GM18499 (cell line): ENCODE measurements at regions not wholly inside any gene's neighbourhood (a gene's known extent, or its start where the extent isn't known, plus 50 kb on each side); places are given as distances from the start of the nearest gene placed in this dataset.
"Not testable (repeated sequence)": the region's sequence is repeated elsewhere in the genome, so short reads cannot be mapped to it uniquely, and the experiment has no call there.

Experiments used
- ATAC-seq: cut with Tn5 transposase; IDR thresholded peaks from one replicate; pipeline ENCODE4 v1.9.1; 2021; ENCODE audit warnings: moderate number of reproducible peaks; ENCODE audit not compliant: insufficient read depth, unreplicated experiment

DNA sequence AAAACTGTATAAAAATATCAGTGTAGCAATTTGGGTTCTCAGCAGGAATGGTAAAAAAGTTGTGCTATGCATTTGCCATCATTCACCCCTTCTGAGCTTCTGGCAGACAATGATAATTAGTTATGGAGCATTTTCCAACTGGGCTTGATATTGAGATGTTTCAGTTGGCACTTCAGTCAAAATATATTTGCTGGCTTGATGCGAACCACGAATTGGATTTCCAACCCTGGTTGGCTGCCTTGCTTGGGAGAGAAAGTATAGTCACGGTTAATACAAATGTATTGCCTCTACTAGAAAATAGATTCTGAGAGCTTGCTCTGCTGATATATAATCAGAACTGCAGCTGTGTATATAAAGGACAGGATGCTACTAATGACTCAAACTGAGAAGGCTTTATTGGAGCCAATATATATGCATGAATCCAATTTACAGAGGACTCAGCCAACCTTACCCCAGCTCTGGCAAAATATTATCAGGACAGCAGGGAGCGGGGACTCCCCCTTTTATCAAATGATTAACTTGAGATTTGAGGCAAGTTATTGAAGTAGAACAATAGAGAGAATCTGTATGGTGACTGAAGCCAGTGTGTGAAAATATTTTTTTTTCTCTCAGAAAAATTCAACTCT is 219.8 kb upstream of the SMIM30 start:
- ATAC-seq: no peak

DNA sequence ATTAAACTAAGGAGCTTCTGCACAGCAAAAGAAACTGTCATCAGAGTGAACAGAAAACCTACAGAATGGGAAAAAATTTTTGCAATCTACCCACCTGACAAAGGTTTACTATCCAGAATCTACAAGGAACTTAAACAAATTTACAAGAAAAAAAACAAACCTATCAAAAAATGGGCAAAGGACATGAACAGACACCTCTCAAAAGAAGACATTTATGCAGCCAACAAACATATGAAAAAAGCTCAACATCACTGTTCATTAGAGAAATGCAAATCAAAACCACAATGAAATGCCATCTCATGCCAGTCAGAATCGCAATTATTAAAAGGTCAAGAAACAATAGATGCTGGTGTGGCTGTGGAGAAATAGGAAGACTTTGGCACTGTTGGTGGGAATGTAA is 218.5 kb upstream of the SMIM30 start:
- ATAC-seq: not testable (repeated sequence)

DNA sequence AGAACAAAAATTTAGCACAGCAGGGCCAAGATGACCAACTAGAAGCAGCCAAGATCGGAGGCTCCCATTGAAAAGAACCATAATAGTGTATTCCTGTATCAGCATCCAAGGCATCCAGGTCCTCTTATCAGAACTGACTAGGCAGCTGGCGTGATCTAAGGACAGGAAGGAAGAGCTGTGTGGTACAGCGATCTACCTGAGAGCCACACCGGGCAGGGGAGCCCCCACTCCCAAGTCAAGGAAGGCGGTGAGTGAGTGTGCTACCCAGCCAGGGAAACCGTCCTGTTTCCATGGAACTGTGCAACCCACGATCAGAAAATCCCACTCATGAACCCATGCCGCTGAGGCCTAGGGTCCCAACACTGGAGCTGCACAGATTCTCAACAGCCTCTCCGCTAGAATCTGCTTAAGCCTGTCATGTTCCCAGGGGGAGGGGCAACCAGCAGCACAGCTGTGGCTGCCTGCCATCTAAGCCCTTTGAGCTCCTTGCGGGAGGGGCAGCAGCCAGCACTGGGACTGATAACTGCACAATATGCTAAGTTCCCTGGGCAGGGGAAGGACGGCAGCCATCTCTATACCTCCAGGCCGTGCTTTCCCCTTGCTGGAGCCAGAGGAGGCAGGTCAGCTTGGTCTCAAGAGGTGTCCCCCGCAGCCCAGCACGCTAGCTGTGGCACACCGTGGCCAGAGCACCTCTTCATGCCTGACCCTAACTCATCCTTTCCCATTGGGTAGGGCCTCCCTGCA is 213.0 kb upstream of the SMIM30 start:
- ATAC-seq: no peak

DNA sequence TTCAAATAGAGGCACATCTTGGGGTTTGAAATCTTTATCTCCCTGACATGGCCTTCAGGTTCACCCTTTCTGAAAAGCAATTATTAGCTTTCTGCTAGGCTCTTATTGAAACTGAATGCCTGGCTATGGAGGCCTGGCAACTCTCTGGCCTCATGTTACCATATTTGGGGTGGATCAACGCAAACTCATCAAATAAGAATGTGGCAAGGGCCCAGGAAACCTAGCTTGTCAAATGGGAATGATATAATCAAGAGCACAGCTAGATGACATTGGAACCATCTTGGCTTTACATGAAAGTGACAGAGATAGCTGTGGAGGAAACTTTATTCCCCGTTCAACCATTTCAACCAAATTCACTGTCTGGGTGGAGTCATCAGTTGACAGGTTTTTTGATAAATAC is 202.8 kb upstream of the SMIM30 start:
- no peak for ATAC-seq

DNA sequence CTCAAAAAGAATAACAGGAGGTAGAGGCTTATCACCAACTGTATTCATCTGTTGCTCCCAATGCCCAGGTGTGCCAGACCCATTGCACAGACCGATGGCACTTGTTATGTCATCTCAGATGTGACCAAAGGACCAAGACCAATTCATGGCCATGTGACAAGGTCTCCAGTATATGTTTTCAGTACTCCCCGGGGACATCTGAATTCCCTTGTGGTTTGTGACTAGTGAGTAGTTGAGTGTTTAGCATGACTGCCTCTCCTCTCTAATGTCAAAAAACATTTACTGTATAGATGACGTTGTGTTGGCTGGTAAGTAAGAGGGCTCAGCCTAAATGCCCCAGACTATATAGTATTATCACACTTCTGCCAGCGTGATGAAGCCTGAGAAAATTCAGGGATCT is 202.1 kb upstream of the SMIM30 start:
- no peak for ATAC-seq

DNA sequence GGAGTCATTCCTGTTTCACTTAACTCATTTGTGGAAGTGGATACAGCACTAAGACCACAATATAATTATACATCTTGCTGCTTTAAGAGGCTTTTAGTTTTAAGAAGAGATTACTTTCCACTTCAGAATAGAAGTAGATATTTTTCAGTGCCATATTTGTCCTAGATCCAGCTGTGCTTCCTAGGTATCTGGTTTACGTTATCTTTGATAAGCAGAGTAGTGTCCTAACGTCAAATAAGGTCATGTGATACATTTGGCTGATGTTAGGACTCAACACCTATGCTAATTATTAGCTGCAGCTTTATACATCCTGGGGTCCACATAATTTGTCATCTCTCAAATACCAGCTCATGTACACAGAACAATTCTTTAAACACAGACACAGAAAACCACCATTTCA is 196.2 kb upstream of the SMIM30 start:
- no peak for ATAC-seq

DNA sequence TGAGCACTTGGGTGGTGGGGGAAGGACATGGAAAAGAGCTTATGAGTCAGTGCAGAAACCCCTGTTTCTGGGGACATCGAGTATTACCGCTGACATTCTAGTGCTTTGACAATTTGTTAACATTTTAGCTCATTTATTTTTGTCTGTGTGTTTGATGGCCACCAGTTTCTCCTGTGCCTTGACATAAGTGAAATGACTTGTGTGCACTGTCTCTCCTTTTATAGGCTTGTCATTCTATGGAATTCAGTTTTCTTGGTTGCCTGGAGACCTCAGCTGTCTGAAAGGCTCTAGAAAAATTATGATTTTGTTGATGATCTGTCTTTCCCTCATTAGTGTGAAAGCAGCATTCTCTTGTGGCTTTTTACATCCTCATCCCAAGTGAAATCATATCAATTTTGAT is 190.0 kb upstream of the SMIM30 start:
- no peak for ATAC-seq

DNA sequence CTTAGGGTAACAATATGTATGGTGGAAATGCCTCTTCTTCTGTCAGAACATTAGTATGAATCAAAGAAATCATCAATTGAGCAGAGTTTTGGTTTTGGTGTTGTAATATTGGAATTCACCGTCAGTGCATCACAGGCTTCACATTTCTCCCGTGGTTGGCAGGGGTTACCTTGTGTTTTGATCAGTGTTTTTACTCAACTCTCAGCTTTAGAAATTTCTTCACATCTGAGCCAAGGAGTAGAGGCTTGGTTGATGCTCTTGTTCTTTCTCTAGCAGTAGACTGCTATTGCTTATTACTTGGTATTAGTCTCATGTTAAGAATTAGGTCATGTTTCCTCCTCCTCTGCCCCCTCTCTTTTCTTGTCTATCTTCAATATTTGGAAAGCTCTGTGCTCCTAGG is 188.8 kb upstream of the SMIM30 start:
- no peak for ATAC-seq

DNA sequence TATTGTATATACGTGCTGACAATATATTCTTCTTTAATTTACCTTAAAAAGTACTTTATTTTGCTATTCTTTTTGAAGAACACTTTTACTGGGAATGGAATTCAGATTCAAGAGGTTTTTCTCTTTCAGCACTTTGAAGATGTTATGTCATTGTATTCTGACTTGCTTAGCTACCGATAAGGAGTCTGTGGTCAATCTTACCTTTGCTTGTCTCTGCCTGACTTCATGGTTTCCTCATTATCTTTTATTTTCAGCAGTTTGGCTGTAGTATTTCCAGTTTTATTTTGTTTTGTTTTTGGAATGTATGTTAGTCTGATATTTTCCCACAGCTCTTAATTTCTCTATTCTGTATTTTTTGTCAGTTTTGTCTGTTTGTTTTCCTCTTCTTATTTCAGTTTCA is 187.9 kb upstream of the SMIM30 start:
- no peak for ATAC-seq

DNA sequence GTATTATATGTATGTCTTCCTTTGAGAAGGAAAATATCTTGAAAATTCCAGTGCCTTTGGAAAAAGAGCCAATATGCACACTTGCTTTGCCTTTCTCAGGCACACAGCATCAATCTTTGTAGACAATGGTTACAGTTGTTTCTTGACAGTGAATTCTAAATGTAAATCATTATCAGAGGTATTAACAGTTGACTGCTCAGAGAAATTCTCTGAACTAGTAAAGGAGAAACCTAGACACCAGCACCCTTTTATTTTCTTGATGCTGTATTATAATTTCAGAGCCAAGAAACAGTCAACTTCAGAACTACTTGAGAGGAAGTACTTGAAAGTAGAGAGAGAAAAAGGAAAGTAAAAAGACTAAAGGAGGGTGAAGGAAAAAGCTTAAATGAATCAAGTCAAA is 185.8 kb upstream of the SMIM30 start:
- no peak for ATAC-seq

DNA sequence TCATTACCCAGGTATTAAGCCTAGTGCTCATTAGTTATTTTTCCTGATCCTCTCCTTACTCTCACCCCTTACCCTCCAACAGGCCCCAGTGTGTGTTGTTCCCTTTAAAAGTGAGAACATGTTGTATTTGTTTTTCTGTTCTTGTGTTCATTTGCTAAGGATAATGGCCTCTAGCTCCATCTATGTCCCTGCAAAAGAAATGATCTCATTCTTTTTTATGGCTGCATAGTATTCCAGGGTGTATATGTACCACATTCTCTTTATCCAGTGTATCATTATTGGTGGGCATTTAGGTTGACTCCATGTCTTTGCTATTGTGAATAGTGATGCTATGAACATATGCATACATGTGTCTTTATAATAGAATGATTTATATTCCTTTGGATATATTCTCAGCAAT is 185.0 kb upstream of the SMIM30 start:
- not testable (repeated sequence) for ATAC-seq

DNA sequence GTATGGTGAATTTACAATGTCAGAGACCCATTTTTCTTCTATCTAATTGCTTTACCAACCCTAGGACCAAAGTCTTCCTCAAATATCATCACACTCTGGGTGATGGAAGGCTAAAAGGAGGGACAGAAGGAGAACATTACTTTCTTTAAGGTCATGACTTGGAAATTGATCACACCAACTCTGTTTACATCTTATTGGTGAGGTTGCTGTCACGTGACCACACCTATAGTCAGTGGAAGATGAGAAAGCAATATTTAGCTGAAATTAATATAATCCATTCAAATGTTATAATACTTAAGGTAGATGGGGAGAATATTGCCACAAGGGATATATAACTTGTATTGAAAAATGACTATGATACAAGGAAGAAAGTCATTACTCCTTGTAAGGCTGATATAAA is 183.6 kb upstream of the SMIM30 start:
- ATAC-seq: no peak

DNA sequence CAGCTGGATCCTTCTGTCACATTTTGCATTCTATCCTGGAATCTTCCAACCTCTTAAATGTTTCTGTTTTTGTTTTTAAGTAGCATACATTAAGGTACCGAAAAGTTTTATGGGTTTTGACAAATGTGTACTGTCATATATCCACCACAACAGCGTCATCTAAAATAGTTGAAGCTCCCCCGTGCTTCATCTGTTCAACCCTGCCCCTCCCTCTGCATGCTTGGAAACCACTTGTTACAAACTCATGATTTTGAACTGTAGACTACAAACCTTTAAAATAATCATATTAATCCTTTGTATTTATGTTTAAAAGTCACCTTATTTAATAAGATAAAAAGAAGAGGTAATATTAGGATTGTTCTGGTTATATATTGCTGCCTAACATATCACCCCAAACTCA is 182.8 kb upstream of the SMIM30 start:
- no peak for ATAC-seq

DNA sequence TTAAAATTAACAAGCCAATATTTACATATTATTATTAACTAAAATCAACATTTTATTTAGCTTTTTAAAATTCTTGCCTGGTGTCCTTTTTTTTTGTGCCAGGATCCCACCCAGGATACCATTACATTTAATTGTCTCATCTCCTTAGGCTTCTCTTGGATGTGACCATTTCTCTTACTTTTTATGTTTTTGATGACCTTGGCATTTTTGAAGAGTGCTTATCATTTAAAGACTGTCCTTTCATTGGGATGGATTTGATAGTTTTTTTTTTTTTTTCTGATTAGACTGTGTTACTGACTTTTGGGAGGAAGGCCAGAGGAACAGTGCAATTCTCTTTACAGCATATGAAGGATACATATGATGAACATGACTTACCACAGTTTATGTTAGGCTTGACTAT is 181.4 kb upstream of the SMIM30 start:
- ATAC-seq: no peak

DNA sequence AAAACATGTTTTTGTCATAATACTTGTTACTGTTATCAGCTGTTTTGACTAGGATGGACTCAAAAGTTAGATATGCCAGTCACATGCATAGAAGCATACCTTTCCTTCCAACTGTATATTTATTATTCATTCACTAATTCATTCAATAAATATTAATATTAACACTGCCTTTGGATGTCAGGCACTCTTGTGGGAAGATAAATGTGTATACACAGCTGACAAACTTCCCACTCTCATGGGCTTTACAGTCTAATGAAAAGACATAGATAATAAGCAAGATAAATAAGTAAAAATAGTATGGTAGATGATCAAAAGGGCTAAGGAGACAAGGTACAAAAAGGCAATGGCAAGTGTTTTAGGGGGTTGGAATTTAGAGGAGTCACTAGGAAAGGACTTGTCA is 180.1 kb upstream of the SMIM30 start:
- no peak for ATAC-seq

DNA sequence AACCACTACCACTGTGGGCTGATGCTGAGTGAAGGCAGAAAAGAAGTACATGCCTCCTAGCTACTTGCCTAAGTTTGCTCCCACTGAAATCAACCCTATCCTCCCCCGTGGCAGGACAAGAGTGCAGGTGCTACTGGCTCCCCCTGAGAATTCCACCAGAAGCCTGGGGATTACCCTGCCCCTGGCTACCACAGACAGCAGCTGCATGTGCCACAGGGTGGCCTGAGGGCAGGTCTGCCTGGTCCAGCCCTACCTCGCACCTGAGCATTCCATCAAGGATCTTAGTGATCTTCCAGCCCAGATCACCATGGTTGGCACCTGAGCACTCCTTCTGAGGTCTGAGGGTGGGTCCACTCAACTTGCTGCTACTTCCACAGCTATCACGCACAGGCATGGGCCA is 176.4 kb upstream of the SMIM30 start:
- no peak for ATAC-seq

DNA sequence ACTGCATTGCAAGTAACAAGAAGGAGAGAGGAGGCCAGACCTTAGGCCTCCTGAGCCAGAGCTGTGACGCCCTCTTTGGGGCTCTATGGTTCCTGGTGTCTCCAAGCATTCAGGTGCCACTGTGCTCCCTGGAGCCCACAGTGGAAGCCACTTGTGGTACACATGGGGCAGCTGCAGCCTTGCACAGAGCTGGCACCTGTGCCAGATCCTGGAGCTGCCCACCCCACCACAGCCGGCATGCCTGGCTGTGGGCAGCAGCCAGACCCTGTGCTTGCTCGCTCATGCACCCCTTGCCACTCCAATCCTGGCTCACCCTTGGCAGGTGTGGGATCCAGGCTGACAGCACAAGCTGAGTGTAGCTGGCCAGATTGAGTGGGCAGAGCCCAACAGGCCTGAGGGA is 173.8 kb upstream of the SMIM30 start:
- ATAC-seq: no peak

DNA sequence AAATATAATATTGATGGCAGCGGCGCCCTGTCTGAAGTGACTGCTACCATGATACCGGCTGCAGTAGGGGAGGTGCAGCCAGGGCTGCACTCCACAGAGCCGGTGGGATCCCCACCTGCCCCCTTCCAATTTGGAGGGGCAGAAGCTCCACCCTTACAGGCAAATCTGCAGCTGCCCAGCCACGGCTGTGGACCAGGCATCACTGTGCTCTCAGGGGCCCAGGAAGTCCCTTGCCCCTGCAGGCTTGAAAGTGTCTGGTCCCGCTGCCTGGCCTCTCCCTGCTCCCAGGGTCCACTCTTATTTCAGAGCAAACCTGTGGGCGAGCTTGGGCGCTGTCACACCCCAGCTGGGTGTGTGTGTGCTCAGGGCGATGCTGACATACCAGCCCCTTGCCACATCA is 172.7 kb upstream of the SMIM30 start:
- ATAC-seq: no peak

DNA sequence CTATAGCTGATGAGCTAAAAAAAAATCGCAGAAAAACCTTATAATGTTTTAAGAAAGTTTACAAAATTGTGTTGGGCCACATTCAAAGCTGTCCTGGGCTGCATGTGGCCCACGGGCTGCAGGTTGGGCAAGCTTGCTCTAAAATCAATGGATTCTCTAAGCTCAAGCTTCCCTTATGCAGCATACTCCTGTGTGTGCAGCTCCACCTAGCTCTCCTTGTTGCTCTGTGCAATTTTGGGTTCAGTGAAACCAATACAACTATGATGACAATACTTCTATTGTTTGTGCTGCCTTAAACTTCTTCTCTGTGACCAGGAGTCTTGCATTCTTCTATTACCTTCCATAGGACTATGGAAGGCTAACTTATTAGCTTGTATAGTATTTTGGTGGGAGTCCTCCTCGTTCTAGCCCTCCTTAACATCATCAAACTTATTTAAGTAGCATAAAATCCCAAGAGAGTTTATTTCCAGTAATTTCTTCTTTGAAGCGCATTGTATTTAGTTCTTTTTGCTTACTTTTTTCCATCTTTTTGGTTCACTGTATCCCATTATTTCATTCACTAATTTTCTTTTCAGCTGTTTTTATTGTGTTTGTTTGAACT is 170.9 kb upstream of the SMIM30 start:
- ATAC-seq: peak; percentile 65

DNA sequence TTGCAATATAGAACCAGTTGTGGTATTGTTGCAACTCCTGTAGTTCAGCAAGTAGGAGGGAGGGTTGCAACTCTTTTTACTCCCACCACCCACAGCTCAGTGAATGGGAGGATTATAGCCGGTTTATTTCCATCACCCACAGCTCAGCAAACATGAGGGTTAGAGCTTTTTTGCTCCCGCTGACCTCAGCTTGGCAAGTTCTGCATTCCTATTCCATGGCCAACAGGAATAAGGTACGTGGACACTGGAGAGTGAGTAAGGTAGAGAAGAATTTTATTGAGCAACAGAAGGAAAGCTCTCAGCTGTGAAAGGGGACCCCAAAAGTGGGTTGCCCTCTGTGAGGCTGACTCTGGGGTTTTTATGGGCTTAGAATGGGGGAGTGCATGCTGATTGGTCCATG is 167.1 kb upstream of the SMIM30 start:
- ATAC-seq: no peak

DNA sequence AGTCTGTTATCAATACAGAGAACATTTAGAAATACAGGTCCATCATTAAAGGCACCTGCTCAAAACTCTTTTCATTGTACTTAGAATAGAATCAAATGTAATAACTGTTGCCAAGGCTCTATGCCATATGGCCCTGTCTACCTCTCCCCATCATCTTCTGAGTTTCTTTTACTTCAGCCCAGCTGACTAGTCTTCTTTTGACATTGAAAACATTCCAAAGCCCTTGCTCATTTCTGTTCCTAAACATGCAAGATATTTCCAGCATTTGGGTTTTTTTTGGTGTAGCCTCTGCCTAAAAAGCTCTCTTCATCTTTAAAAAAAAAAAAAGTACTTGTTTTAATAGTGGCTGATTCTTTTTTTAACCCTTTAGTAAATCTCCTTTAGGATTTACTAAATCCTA is 165.5 kb upstream of the SMIM30 start:
- ATAC-seq: no peak

DNA sequence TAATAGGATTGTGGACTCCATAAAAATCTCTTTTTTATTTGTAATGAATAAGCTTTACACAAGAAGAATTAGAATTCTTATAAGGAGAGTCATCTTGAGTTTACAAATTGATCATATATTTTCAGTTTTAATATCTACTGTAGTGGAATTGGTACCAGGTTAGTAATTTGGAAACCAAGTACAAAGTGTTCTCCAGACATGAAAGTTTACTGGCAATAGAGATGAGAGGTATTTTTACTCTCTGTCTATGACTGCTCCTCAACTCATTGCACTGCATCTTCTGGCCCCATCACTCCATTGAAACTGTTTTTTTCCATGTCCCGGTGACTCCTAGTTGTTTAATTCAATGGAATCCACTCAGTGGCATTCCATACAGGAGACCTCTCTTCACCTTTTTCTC is 164.5 kb upstream of the SMIM30 start:
- no peak for ATAC-seq
